GM18951 (cell line): ENCODE measurements at regions not wholly inside any gene's neighbourhood (a gene's known extent, or its start where the extent isn't known, plus 50 kb on each side); places are given as distances from the start of the nearest gene placed in this dataset.
"Not testable (repeated sequence)": the region's sequence is repeated elsewhere in the genome, so short reads cannot be mapped to it uniquely, and the experiment has no call there.

ENCODE experiments used
- POLR2A ChIP-seq: IDR thresholded peaks from 4 replicates; pipeline ENCODE4 v1.6.1; 2011; ENCODE audit warnings: mild to moderate bottlenecking; ENCODE audit not compliant: insufficient read length, insufficient read depth; ENCODE audit errors: extremely low read depth
- in situ Hi-C: fragments of 300-500 bp; cut with MboI; formaldehyde crosslinking; loops from one replicate; pipeline ENCODE4 v1.12.0; 2022; ENCODE audit warnings: low sequenced_read_pairs, mixed read lengths, inconsistent platforms; ENCODE audit not compliant: unreplicated experiment

GRCh38 chr12:43237238-43237879, 314.6 kb downstream of the ADAMTS20 start:
- no peak for TF ChIP-seq POLR2A
- in situ Hi-C loops = no loop called here

GRCh38 chr12:43235721-43236120, 316.3 kb downstream of the ADAMTS20 start:
- in situ Hi-C loops = no loop called here
- TF ChIP-seq POLR2A = no peak

GRCh38 chr12:43233861-43234260, 318.1 kb downstream of the ADAMTS20 start:
- in situ Hi-C loops = no loop called here
- no peak for TF ChIP-seq POLR2A

GRCh38 chr12:43226151-43226550, 325.9 kb downstream of the ADAMTS20 start:
- no peak for TF ChIP-seq POLR2A
- in situ Hi-C loops = no loop called here

- in situ Hi-C loops = not testable (repeated sequence)
Observed at GRCh38 chr12:43224190-43224805, 327.7 kb downstream of the ADAMTS20 start.

GRCh38 chr12:43222796-43223195, 329.2 kb downstream of the ADAMTS20 start:
- in situ Hi-C loops = no loop called here
- TF ChIP-seq POLR2A = no peak

GRCh38 chr12:43221216-43221615, 330.8 kb downstream of the ADAMTS20 start:
- in situ Hi-C loops = no loop called here
- no peak for TF ChIP-seq POLR2A

- in situ Hi-C loops = no loop called here
- no peak for TF ChIP-seq POLR2A
Observed at GRCh38 chr12:43216490-43216889, 335.5 kb downstream of the ADAMTS20 start.

GRCh38 chr12:43214166-43214565, 337.8 kb downstream of the ADAMTS20 start:
- TF ChIP-seq POLR2A = no peak
- in situ Hi-C loops = no loop called here

GRCh38 chr12:43213608-43214007, 338.4 kb downstream of the ADAMTS20 start:
- no peak for TF ChIP-seq POLR2A
- in situ Hi-C loops = no loop called here

GRCh38 chr12:43210485-43211192, 341.4 kb downstream of the ADAMTS20 start:
- in situ Hi-C loops = no loop called here
- no peak for TF ChIP-seq POLR2A

GRCh38 chr12:43208627-43209026, 343.4 kb downstream of the ADAMTS20 start:
- TF ChIP-seq POLR2A = no peak
- in situ Hi-C loops = no loop called here

- in situ Hi-C loops = no loop called here
- TF ChIP-seq POLR2A = no peak
Observed at GRCh38 chr12:43208221-43208620, 343.8 kb downstream of the ADAMTS20 start.

GRCh38 chr12:43206396-43206795, 345.6 kb downstream of the ADAMTS20 start:
- no peak for TF ChIP-seq POLR2A
- in situ Hi-C loops = no loop called here
